ENCODE measurements at regions not wholly inside any gene's neighbourhood (a gene's known extent, or its start where the extent isn't known, plus 50 kb on each side); places are given as distances from the start of the nearest gene placed in this dataset.

DNA sequence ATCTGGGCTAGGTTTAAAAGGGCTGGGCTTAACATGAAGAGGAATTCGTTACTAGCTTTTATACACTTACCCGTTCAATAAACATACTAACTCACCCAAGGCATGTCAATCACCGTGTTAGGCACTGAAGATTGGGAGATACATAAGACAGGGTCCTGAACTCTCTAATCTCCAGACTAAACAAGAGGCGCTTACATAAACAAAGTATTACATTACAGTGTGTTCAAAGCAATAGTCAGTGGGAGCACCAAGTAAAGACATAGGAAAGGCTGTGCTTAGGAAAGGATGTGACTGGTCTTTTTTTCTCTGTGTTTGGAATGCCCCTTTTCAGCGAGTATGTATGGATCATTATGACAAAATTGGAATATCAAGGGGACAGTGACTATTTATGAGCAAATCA lies 203.6 kb upstream of the ADRA1B start:
- no peak for DNase-seq

DNA sequence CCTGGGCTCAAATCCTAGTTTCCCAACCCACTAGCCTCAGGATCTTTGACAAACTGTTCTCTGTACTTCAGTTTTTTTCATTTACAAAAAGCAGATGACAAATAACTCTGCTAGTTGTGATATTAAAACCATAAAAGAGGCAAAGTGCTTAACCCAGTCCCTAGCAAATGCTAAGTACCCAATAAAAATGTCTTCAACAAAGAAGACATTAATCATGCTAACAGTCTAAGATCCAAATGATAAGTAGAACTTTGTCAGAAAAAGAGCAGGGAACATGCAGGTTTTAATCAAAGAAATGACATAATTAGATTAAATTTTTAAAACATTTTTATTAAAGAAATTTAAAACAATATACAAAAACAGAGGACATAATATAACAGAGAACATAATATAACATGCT lies 203.0 kb upstream of the ADRA1B start:
- no peak for DNase-seq

DNA sequence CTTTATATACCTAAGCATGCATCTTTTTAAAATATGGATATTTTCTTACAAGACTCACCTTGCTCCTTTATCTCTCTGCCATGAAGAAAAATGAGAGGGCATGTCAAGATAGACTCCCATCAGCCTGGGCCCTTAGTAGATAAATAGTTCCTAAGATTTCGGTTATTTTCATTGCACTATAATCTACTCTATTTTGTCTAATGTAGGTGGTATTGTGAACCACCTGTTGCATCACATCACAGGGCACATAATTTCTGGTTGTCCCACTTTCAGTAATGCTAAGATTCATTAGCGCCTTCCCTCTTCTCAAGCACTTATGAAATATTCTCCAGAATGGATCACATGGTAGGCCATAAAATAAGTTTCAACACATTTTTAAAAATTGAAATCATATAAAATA lies 202.5 kb upstream of the ADRA1B start:
- no peak for DNase-seq

DNA sequence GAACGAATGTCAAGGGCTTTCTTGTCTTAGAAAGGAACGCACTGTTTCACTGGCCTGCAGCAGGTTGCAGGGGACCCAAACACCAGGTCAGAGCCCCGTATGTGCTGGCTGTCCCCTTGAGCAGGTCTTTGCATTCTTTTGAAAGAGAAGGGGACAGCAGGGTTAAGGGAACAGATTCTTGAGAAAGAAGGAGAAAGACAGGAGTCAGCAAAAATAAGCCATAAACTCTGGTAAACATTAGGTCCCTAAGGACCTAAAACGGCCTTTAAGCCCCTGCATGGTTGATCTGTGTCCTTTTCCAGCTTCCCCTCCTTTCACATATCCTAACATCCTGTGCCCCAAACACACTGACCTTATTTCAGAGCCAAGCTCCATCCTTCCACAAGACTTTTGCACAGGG lies 190.8 kb upstream of the ADRA1B start:
- DNase-seq = no peak

DNA sequence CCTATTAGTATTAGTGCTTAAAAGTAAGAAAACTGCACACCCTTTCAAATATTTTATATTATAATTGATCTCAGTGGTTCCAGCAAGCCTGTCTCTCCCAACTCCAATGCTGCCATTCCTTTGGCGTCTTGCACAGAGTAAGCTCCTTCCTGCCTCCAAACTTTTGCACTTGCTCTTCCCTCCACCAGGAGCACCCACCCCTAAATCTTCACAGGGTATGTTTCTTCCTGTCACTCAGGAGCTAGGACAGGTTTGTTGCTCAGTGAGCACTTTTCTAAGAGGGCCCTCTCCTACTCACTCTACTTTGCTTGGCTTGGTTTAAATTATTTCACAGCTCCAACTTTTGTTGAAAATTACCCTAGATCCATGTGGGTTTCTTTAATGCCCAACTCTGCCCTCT lies 189.1 kb upstream of the ADRA1B start:
- DNase-seq = no peak

DNA sequence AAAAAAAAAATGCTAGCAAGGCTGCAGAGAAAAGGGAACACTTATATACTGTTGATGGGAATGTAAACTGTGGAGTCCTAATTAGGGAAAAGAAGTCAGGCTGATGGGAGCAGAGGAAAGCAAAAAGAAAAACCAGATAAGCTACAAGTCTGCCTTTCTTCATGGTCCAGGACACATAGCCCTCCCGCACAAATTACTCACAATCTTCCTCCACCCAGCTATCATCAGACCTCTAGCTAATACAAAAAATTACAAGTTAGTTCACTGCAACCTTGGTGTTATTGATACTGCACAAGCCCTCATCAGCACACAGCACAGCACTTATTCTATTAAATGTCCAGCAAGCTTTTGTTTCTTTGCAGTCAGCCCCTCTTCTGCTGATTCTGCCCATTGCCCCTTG lies 186.0 kb upstream of the ADRA1B start:
- no peak for DNase-seq

DNA sequence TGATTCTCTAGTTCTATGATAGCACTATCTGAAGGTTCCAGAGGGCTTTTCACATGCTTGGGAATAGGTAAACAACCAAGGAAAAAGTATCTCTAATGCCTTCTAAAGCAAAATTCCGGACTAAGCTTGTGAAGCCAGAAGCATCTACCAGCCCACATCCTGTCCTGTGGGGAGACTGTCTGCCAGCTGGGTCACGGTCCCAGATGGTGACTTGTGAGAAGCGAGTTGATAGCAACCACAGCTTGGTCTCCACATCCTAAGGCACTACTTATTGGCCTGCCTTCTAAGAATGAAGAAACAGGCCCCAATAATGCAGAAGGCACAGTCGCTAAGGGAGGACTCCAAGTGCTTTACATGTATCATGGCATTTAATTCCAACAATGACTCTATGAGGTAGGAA lies 184.1 kb upstream of the ADRA1B start:
- no peak for DNase-seq

DNA sequence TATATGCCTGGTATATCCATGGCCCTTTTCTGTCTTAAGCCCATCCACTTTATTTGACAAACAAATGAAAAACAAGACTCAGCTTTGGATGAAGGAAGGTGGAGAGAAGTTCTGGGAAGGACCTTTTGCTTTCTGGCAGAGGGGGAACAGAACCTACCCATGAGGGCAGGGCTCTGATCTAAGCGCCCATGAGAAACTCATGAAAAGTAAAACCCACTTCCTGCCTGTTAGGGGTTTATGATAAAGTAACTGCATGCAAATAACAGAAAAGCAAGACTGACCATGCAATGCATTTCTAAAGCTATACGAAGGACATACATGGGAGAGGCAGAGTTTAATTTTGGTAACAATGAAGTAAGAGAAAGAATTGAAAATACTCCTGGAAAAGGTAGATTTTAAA lies 181.9 kb upstream of the ADRA1B start:
- no peak for DNase-seq

DNA sequence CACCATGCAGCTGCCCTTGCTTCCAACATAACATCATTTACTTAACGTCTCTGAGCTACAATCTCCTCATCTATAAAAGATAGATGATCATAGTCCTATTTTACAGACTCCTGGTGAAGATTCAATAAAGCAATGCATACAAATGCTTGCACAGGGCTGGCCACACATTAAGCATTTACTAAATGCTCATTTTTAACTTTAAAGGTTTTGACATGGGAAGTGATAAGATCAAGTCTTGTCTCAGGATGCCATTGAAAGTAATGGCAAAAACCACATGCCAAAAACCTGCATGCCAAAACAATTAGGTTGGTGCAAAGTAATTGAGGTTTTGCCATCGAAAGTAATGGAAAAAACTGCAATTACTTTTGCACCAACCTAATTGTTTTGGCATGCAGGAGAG lies 181.2 kb upstream of the ADRA1B start:
- DNase-seq = no peak

DNA sequence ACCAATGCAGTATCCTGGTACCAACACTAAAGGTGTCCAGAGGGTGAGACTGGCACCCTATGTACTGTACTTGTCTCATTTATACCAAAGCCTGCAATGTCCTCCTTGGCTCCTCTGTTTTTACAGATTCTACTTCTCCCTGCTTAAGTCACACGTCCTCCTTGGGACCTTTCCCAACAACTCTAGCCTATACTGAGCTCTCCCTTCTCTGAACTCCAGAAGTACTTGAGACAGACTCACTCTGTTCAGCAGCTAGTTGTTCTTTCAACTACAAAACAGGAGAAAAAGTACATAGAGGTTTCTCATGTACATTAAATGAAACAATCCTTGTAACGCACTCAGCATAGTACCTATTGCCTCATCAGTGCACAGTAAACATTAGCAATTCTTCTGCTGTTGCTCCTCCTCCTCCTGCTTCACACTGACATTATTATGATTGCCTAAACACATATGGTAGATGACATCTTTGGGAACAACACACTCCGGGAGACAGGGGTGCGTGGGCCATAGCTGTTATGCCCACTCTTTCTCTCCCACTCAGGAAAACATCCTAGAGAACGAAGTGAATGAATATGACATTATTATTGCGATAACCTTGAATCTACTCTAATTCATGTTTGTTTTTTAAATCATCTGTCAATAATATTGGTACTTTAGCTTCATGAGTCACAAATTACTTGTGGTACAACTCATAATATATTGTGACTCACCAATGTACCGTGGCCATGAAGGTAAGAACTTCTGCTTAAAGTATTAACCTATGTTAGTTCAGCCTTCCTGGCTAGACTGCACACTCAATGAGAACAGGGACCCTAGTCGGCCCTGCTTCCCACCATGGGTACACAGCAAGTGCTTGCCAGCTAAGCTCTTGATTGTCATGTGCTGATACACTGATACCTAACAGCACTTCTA lies 180.3 kb upstream of the ADRA1B start:
- no peak for DNase-seq

DNA sequence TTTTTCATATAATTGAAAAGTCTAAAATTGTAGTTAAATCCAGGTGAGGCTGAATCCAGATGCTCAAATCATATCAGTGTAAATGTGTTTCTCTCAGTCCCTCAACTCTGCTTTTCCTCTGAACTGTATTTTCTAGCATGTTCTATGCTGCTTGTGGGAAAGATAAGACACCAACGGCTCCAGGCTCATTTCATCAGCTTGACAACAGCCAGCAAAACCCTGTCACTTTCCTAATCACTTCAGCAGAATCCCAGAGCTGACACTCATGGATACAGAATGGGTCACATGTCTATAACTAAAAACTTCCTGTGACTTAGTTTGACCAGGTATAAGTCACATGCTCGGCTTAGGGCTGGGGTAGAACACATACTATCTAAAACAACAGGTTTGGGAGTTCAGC lies 179.4 kb upstream of the ADRA1B start:
- no peak for DNase-seq

DNA sequence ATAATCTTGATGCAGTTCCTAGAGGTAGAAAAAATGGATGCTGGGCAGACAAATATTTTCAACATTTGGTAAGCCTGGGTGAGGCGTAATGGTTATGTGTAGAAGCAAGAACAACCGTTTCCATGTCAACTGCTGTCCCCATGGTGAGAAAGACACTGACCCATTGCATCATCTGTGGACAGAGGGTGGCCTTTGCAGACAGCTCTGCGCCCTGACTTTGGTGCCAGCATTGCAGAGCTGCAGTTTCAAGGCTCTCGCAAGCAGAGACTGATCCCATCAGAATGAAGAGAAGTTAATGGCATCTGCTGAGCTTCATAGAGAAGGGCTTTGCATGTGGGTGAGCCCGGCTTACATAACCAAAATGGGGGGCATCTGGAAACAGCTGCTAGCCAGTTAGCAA lies 179.0 kb upstream of the ADRA1B start:
- DNase-seq = no peak

DNA sequence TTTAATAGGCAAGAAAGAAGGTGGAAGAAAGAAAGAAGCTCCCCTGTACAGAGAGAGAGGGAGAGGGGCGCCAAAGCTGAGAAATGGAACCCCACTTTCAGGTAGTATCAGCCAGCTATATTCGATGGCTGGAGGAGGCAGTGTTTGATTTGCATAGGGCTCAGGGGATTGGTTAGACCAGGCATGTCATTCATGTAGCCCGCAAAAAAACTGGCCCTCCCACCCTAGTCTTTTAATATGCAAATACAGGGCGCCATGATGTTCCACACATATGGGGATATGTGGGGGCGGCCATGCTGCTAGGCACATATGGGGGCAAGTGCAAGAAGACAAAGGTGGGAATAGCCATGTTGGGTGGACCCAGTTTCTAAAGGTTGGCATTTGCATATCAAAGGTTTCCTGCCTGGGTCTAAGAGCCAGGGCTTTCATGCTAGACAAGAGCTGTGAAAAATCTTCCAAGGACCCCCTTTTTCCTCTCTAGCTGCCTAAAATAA lies 174.4 kb upstream of the ADRA1B start:
- no peak for DNase-seq

DNA sequence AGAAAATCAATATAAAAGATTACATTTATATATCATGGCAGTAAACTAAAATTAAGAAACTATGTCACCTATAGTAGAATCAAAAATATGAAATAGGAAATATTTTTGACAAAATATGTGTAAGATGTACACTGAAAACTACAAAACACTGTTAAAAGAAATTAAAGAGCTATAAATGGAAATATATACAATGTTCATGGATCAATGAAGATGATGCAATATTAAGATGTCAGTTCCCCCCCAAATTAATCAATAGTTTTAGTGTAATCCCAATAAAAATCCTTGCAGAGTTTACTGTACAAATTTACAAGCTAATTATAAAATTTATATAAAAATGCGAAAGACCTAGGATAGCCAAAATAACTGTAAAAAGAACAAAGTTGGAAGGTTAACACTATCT lies 173.0 kb upstream of the ADRA1B start:
- DNase-seq = no peak

DNA sequence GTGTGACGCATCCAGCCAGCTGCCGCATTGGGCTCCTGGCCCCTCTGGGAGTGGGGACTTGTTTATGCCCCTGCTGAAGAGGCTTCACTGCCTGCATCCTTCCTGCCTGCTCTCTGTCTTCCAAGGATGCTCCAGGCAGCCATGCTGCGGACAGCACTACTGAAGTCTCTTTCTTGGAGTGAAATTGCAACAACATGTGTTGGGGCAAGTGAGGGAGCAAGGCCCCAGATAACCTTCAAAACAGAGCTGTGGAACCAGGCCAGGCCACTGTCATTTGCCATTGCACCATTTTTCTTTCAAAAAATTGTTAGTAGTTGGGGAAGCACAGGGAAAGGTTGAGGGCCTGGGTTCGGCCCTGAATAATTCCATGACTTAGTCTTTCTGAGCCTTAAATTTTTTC lies 169.6 kb upstream of the ADRA1B start:
- no peak for DNase-seq

DNA sequence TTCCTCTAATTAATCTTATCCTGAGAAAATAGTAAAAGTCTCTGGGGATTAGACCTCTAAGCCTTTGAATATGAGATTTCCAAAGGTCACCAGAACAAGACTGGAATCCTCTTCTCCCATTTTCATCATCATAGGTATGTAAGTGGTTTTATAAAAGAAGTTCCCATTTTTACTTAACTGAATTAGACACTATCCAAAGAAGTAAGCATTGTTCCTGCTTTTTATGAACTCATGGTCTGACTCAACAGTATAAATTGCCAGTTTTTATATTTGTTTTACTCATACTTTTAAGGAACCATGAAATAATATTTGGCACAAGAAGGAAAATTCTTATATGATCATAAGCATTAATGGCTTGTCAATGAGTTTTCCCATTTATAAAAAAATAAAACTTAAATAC lies 167.1 kb upstream of the ADRA1B start:
- DNase-seq = no peak

DNA sequence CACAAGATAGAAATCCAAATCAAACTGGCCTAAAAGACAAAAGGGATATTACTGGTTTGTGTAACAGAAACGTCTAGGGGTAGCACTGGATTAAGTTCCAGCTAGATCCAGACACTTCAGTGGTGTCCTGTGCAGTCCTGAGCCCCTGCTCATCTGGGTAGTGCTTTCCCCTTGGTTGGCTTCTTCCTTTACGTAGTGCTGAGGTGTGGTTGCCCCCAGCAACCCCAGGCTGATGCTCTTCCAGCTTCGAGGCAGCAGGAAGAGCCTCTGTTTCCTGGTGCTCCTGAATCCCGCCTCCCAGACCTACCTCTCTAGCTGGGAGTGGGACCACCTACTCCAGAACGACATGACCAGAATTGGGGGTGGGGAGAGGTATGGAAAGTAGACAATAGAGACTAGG lies 166.1 kb upstream of the ADRA1B start:
- DNase-seq = no peak

DNA sequence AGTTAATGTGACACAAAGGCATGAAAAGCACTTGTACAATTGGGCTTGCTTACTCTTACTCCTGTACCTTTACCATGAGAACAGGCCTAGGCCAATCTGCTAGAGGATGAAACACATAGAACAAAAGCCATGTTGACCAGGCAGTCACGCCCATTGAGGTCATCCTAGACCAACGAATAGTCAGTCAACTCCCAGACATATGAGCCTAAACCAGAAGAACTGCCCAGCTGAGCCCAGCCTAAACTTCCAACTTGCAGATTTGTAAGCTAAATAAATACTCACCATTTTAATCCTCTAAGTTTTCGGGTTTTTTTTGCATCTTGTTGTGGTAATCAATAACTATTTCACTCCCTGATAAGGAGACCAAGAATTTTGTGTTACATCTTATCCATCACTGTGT lies 164.8 kb upstream of the ADRA1B start:
- no peak for DNase-seq

DNA sequence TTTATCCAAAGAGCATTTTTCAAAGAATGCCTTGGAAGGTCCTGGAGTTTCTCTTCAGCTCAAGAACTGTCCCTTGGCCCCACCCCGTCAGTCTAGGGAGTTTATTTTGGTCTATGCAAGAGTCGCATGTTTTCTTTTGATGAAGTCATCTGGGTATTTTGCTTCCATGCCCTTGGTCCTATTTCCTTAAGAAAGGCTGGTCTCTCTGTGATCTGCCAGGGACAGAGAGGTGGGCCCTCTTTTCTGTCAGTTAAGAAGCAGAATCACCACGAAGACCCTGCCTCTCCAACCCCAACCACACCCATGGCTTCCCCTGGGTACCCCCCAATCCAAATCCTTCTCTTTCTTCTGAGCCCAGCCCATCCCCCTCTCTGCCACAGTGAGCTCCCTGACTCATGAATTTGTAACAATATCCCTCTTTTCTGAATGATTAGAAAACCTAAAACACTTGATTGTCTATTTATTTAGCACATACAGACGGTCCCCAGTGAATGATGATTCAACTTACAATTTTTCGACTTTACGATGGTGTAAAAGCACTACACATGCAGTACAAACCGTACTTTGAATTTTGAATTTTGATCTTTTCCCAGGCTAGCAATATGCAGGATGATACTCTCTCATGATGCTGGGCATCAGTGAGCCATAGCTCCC lies 163.5 kb upstream of the ADRA1B start:
- DNase-seq = no peak

DNA sequence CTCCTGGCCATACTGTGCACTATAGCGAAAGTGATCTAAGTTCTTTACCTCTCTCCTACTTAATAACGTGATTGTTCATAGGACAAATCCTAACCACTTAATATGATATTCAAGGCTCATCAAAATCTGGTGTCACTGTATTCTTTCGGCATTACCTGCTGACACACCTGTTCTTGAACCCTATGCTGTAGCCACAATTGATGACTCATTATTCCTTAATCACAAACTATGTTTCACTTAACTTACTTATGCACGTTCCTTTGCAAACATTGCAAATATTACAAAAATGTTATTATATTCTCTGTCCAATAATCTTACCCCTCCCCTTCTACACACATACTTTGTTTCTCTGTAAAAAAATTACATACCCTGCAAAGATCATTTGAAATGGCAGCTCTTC lies 158.1 kb upstream of the ADRA1B start:
- DNase-seq = no peak

DNA sequence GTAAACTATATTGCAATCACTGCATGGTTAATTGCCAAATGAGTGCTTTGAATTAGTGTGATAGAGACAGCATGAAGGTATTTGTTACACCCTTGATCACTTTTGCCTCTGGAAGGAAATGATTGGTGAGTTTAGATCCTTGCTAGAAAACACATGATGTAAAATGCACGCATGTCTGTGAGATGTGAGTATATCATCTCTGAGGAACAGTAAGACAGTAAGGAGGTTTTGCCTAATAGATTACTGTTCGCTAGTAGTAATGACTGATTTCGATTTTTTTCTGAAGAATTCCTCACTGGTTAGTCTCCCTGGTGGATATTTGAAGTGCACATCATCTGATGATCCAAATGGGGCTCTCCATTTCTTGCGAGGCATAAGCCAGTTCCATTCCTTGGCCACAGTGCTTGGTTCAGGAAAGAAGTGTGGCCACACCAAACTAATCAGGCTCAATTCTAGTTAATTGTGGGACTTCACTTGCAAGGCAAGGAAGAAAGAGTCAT lies 156.4 kb upstream of the ADRA1B start:
- no peak for DNase-seq

DNA sequence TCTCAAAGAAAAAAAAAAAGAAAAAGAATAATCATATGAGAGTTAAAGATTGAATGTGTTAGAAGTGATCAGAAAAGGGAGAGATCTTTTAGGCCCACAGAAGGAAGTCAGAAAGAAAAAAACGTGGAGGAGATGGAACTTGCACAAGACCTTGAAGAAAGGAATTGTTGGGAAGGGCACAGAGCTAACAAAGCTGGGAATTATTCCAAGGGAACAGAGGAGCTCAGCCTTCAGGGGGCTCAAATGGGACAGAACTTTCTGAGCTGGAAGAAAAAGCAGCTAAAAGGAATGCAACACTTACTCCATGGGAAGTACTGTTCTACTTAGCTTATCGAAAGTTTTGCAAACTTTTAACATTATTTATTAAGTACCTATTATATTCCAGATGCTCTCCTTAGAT lies 153.4 kb upstream of the ADRA1B start:
- DNase-seq = no peak

DNA sequence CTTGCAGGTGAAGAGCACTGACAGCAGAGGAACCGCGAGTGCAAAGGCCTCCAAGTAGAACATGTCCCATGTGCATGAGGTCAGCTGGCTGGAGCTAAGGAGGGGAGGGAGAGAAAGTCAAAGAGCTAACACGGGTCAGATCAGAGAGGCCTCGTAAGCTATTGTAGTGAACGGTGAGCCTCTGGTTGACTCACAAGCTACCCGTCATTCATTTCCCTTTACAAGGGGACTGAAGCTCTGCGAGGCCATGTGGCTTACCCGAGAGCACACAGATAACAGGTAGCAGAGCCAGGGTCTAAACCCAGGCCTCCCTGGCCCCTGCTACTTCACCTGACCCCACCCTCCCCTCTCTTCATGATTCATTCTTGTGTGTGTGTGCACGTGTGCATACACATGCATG lies 152.7 kb upstream of the ADRA1B start:
- no peak for DNase-seq
